ENCODE measurements at regions not wholly inside any gene's neighbourhood (a gene's known extent, or its start where the extent isn't known, plus 50 kb on each side); places are given as distances from the start of the nearest gene placed in this dataset.

- Histone ChIP-seq H3K27me3 (no peaks in the 10 kb centered on the region), H3K4me1 (no peaks in the 10 kb centered on the region), H3K9me3 (no peaks in the 10 kb centered on the region), H3K36me3 (no peaks in the 10 kb centered on the region), H3K4me3 (no peak overlapping the region), H3K27ac (no peak overlapping the region)
- no peak for ATAC-seq
- TF ChIP-seq POLR2A (IDR thresholded peaks at IDR 0.05): no peak
- TF ChIP-seq, protein P1, sequence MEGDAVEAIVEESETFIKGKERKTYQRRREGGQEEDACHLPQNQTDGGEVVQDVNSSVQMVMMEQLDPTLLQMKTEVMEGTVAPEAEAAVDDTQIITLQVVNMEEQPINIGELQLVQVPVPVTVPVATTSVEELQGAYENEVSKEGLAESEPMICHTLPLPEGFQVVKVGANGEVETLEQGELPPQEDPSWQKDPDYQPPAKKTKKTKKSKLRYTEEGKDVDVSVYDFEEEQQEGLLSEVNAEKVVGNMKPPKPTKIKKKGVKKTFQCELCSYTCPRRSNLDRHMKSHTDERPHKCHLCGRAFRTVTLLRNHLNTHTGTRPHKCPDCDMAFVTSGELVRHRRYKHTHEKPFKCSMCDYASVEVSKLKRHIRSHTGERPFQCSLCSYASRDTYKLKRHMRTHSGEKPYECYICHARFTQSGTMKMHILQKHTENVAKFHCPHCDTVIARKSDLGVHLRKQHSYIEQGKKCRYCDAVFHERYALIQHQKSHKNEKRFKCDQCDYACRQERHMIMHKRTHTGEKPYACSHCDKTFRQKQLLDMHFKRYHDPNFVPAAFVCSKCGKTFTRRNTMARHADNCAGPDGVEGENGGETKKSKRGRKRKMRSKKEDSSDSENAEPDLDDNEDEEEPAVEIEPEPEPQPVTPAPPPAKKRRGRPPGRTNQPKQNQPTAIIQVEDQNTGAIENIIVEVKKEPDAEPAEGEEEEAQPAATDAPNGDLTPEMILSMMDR (IDR thresholded peaks at IDR 0.05 in 4 of 5, conservative IDR thresholded peaks at IDR 0.05 in 1 of 5): no peak
- no peak for DNase-seq
- intact Hi-C loops (cut with DNase I; ENCODE audit: low total_unique reads): no loop called here
- in situ Hi-C loops (cut with MboI; ENCODE audit: low sequenced_read_pairs in 4 of 4): no loop called here
Observed at GRCh38 chr6:15116889-15117288, 129.0 kb upstream of the JARID2 start.

- Histone ChIP-seq H3K9me3 (no peaks in the 10 kb centered on the region), H3K4me3 (no peak overlapping the region), H3K4me1 (no peaks in the 10 kb centered on the region), H3K36me3 (no peaks in the 10 kb centered on the region), H3K27ac (no peak overlapping the region), H3K27me3 (no peaks in the 10 kb centered on the region)
- ATAC-seq (no peak), DNase-seq (no peak)
- in situ Hi-C loops (cut with MboI; ENCODE audit: low sequenced_read_pairs in 4 of 4) (no loop called here), intact Hi-C loops (cut with DNase I; ENCODE audit: low total_unique reads) (no loop called here)
- TF ChIP-seq, protein P1 (IDR thresholded peaks at IDR 0.05 in 4 of 5, conservative IDR thresholded peaks at IDR 0.05 in 1 of 5): no peak
- TF ChIP-seq POLR2A (IDR thresholded peaks at IDR 0.05): no peak
Observed at GRCh38 chr6:15121443-15121842, 124.4 kb upstream of the JARID2 start.

DNA sequence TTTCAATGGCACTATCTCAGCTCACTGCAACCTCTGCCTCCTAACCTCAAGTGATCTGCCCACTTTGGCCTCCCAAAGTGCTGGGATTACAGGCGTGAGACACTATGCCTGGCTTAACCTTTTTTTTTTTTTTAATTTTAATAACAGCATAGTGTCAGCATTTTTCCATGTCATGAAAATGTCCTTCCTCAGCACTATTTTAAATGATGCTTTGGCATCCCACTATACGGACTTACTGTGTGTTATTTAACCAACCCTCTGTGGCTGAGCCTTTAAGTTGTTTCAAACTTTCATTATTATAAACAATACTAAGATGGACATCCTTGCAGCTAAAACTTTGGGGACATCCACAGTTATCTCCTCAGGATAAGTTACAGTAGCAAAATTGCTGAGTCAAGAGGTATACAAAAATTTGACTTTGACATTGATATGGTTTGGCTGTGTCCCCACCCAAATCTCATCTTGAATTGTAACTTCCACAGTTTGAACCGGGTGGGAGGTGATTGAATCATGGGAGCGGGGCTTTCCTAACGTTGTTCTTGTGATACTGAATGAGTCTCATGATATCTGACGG lies 123.8 kb upstream of the JARID2 start:
- no peak overlapping the region for H3K27ac ChIP-seq

DNA sequence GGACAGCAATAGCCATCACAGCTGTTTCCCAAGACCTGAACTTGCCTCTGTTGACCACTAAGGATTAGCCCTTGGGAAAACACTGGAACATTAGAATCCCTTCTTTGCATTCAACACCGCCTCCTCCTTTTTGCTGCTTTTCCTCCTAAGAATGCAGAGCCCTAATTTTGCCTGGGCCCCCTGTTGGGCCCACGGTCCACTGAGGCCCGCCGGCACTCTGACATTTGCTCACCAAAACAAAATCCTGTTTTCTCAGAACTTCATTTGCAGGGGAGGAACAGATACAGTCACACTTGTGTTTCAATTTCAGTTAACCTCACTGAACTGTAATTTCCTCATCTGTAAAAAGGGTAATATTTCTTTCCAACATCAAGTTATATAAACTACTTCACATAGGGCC lies 116.0 kb upstream of the JARID2 start:
- TF ChIP-seq, protein P1 (IDR thresholded peaks at IDR 0.05 in 4 of 5, conservative IDR thresholded peaks at IDR 0.05 in 1 of 5): no peak
- TF ChIP-seq POLR2A (IDR thresholded peaks at IDR 0.05): no peak
- ATAC-seq (no peak), DNase-seq (no peak)
- H3K4me3 ChIP-seq: no peak overlapping the region
- no peak overlapping the region for H3K27ac ChIP-seq
- H3K4me1 ChIP-seq: no peaks in the 10 kb centered on the region
- no peaks in the 10 kb centered on the region for H3K27me3 ChIP-seq
- intact Hi-C loops (cut with DNase I; ENCODE audit: low total_unique reads): no loop called here
- H3K9me3 ChIP-seq: no peaks in the 10 kb centered on the region
- H3K36me3 ChIP-seq: no peaks in the 10 kb centered on the region
- in situ Hi-C loops (cut with MboI; ENCODE audit: low sequenced_read_pairs in 4 of 4): no loop called here

More for the DNA sequence above, 123.8 kb upstream of the JARID2 start:
- DNase-seq: no peak
- intact Hi-C loops (cut with DNase I; ENCODE audit: low total_unique reads) (no loop called here), in situ Hi-C loops (cut with MboI; ENCODE audit: low sequenced_read_pairs in 4 of 4) (no loop called here)
- Histone ChIP-seq H3K4me1 (no peaks in the 10 kb centered on the region), H3K9me3 (no peaks in the 10 kb centered on the region), H3K36me3 (no peaks in the 10 kb centered on the region), H3K27me3 (no peaks in the 10 kb centered on the region), H3K4me3 (no peak overlapping the region)
- no peak for TF ChIP-seq POLR2A (IDR thresholded peaks at IDR 0.05)
- TF ChIP-seq, protein P1 (IDR thresholded peaks at IDR 0.05 in 4 of 5, conservative IDR thresholded peaks at IDR 0.05 in 1 of 5): no peak
- ATAC-seq: no peak

DNA sequence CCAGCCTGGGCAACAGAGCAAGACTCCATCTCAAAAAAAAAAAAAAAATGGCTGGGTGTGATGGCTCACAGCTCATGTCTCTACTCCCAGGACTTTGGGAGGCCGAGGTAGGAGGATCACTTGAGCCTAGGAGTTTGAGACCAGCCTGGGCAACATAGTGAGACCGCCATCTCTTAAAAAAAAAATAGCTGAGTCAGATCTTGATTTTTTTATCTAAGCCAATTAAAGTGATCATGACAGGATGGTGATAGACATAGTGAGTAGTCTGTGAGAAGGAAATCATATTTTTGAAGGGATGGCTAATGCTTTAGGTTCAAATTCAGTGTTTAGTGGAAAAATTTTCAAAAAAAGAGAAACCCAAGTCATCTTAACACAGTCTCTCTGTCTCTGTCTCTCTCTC lies 114.6 kb upstream of the JARID2 start:
- intact Hi-C loops (cut with DNase I; ENCODE audit: low total_unique reads) (no loop called here), in situ Hi-C loops (cut with MboI; ENCODE audit: low sequenced_read_pairs in 4 of 4) (no loop called here)
- no peak overlapping the region for H3K27ac ChIP-seq
- no peak overlapping the region for H3K4me3 ChIP-seq
- H3K27me3 ChIP-seq: no peaks in the 10 kb centered on the region
- no peaks in the 10 kb centered on the region for H3K36me3 ChIP-seq
- TF ChIP-seq, protein P1 (IDR thresholded peaks at IDR 0.05 in 4 of 5, conservative IDR thresholded peaks at IDR 0.05 in 1 of 5): no peak
- no peak for TF ChIP-seq POLR2A (IDR thresholded peaks at IDR 0.05)
- DNase-seq (no peak), ATAC-seq (no peak)
- H3K9me3 ChIP-seq: no peaks in the 10 kb centered on the region
- H3K4me1 ChIP-seq: no peaks in the 10 kb centered on the region
